Gastroesophageal sphincter (tissue), 4 donors: ENCODE measurements at regions not wholly inside any gene's neighbourhood (a gene's known extent, or its start where the extent isn't known, plus 50 kb on each side); places are given as distances from the start of the nearest gene placed in this dataset.
"Not testable (repeated sequence)": the region's sequence is repeated elsewhere in the genome, so short reads cannot be mapped to it uniquely, and the experiment has no call there.

ENCODE experiments used
- ATAC-seq: fragments of 150-250 bp; one replicate; pipeline ENCODE4 v1.9.1; 2016; ENCODE audit warnings: mild to moderate bottlenecking, moderate library complexity
- H3K27ac ChIP-seq, 4 donors: fragments of 200-600 bp; sonication (generic) in 3 of 4; 1 replicate in 3 of 4; 2 replicates in 1 of 4; pipeline ENCODE4 v1.5.1; 2016 to 2019
- H3K27me3 ChIP-seq: fragments of 200-600 bp; sonication (generic); one replicate; pipeline ENCODE4 v1.5.1; 2019
- H3K36me3 ChIP-seq, 2 donors: fragments of 200-600 bp; sonication (generic); one replicate each; pipeline ENCODE4 v1.5.1; 2019; ENCODE audit warnings: control low read depth in 1 of 2
- H3K4me1 ChIP-seq, 3 donors: fragments of 200-600 bp; sonication (generic); 1 replicate in 2 of 3; 2 replicates in 1 of 3; pipeline ENCODE4 v1.5.1; 2016 to 2019; ENCODE audit warnings: control low read depth in 2 of 3
- H3K4me3 ChIP-seq, 2 donors: fragments of 200-600 bp; sonication (generic); one replicate each; pipeline ENCODE4 v1.5.1; 2019; ENCODE audit warnings: mild to moderate bottlenecking in 1 of 2, moderate library complexity in 1 of 2
- H3K9me3 ChIP-seq, 3 donors: fragments of 200-600 bp; sonication (generic); one replicate each; pipeline ENCODE4 v1.5.1; 2017 to 2019; ENCODE audit warnings: control low read depth in 2 of 3
- CTCF ChIP-seq, 4 experiments: fragments of 200-600 bp in 2 of 4; fragments of 450-650 bp in 2 of 4; sonication (generic) in 1 of 4; IDR thresholded peaks; one replicate each; pipeline ENCODE4 v1.5.1; 2017 to 2019; ENCODE audit warnings: antibody characterized with exemption in 4 of 4, mild to moderate bottlenecking in 2 of 4, moderate library complexity in 2 of 4
- EP300 ChIP-seq: sonication (generic); formaldehyde crosslinking; IDR thresholded peaks from one replicate; pipeline ENCODE4 v1.6.1; 2017; ENCODE audit warnings: antibody characterized with exemption, mild to moderate bottlenecking
- POLR2A ChIP-seq, 2 donors: fragments of 450-650 bp; IDR thresholded peaks; one replicate each; pipeline ENCODE4 v1.6.1; 2017; ENCODE audit warnings: antibody characterized with exemption in 2 of 2, mild to moderate bottlenecking in 2 of 2, moderate library complexity in 1 of 2
- POLR2AphosphoS5 ChIP-seq: sonication (generic); formaldehyde crosslinking; IDR thresholded peaks from one replicate; pipeline ENCODE4 v1.6.1; 2017; ENCODE audit warnings: antibody characterized with exemption
- WGBS, 2 donors: methylation state at CpG; one replicate each; pipeline ENCODE4 v1.1.5; 2018; ENCODE audit warnings: low coverage in 1 of 2; 5-methylcytosine and 5-hydroxymethylcytosine counted together

- Histone ChIP-seq H3K9me3 (no peaks in the 10 kb centered on the region), H3K4me3 (no peak overlapping the region), H3K27me3 (no peaks in the 10 kb centered on the region), H3K36me3 (peaks cover 0 to 39% of the 10 kb centered on the region in 2 donors), H3K27ac (peak overlapping the region in 1 of 4 donors; percentile 24), H3K4me1 (peaks cover 8 to 95% (median 14%) of the 10 kb centered on the region in 3 donors)
- WGBS, 2 donors, result 53 to 57% methylated on average over 4 of the region's 4 CpGs
- ATAC-seq, result no peak
- TF ChIP-seq POLR2A (IDR thresholded peaks at IDR 0.05) (no peak), EP300 (no peak), POLR2AphosphoS5 (no peak), CTCF (IDR thresholded peaks at IDR 0.05) (no peak)
These were observed 250.9 kb upstream of the MKLN1 start for GRCh38 chr7:131076711-131077181.

GRCh38 chr7:131077735-131078134 lies 249.9 kb upstream of the MKLN1 start:
- no peak overlapping the region for H3K4me3 ChIP-seq
- H3K36me3 ChIP-seq, result peaks cover 0 to 39% of the 10 kb centered on the region in 2 donors
- H3K9me3 ChIP-seq, result no peaks in the 10 kb centered on the region
- WGBS, 2 donors, result 63 to 64% methylated on average over 4 of the region's 4 CpGs
- ATAC-seq, result no peak
- H3K4me1 ChIP-seq, result peaks cover 3 to 95% (median 12%) of the 10 kb centered on the region in 3 donors
- no peaks in the 10 kb centered on the region for H3K27me3 ChIP-seq
- TF ChIP-seq EP300, result no peak
- TF ChIP-seq POLR2A (IDR thresholded peaks at IDR 0.05), result no peak
- no peak for TF ChIP-seq CTCF (IDR thresholded peaks at IDR 0.05)
- H3K27ac ChIP-seq, result no peak overlapping the region

DNA sequence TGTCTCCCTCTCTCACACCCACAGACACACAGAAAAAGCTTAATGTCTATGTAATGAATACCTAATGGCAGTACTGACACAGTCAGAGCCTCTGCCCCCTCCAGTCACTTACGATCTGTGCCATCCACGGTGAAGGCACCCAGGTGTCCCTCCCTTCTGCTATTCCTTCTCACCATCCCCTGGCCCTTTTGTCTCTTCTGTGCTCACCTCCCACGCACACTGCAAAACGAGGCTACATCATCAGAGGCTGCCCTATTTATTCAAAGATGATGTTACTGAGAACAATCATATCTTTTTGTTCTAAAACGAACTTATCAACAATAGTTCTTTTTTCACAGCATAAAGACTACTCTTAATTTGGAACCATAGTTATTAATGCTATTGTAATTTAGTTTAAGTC lies 246.9 kb upstream of the MKLN1 start:
- no peak for ATAC-seq
- Histone ChIP-seq H3K27ac (no peak overlapping the region), H3K4me3 (no peak overlapping the region), H3K36me3 (peaks cover 0 to 15% of the 10 kb centered on the region in 2 donors), H3K27me3 (no peaks in the 10 kb centered on the region), H3K4me1 (peaks cover 0 to 89% (median 6%) of the 10 kb centered on the region in 3 donors), H3K9me3 (no peaks in the 10 kb centered on the region)
- no peak for TF ChIP-seq CTCF (IDR thresholded peaks at IDR 0.05)
- no peak for TF ChIP-seq POLR2A (IDR thresholded peaks at IDR 0.05)
- TF ChIP-seq POLR2AphosphoS5, result no peak
- no peak for TF ChIP-seq EP300
- 83 to 87% methylated on average over 5 of the region's 5 CpGs for WGBS, 2 donors

- Histone ChIP-seq H3K27me3 (no peaks in the 10 kb centered on the region), H3K9me3 (no peaks in the 10 kb centered on the region), H3K4me3 (no peak overlapping the region), H3K36me3 (peaks cover 0 to 15% of the 10 kb centered on the region in 2 donors), H3K27ac (no peak overlapping the region), H3K4me1 (peaks cover 0 to 89% (median 5%) of the 10 kb centered on the region in 3 donors)
- no peak for ATAC-seq
- TF ChIP-seq POLR2A (IDR thresholded peaks at IDR 0.05) (no peak), CTCF (IDR thresholded peaks at IDR 0.05) (no peak), POLR2AphosphoS5 (no peak), EP300 (no peak)
- 75 to 100% methylated on average over 1 of the region's 1 CpG for WGBS, 2 donors
These were observed 246.4 kb upstream of the MKLN1 start for GRCh38 chr7:131081308-131081707.

DNA sequence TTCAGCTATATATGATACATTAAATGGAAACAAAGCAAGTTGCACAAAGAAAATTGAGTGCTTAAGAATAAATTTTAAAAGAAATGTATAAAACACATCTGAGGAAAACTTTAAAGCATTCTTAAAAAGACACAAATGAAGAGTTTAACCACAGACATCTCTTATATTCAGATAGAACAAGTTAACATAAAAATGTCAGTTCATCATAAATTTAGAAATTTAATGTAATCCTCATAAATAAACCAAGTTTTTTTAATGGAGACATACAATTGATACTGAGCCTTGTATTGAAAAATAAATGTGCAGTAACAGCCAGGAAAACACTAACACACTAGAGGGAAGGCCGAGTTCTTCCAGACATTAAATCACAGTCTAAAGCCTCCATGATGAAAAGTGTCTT lies 243.9 kb upstream of the MKLN1 start:
- no peak for TF ChIP-seq CTCF (IDR thresholded peaks at IDR 0.05)
- no peak for TF ChIP-seq EP300
- TF ChIP-seq POLR2A (IDR thresholded peaks at IDR 0.05), result no peak
- TF ChIP-seq POLR2AphosphoS5, result no peak
- no peak for ATAC-seq
- Histone ChIP-seq H3K27me3 (no peaks in the 10 kb centered on the region), H3K36me3 (peaks cover 0 to 9% of the 10 kb centered on the region in 2 donors), H3K4me1 (peaks cover 0 to 89% (median 0%) of the 10 kb centered on the region in 3 donors), H3K9me3 (no peaks in the 10 kb centered on the region), H3K27ac (no peak overlapping the region), H3K4me3 (no peak overlapping the region)
- WGBS, 2 donors, result 71 to 87% methylated on average over 1 of the region's 1 CpG

- H3K4me1 ChIP-seq, result peaks cover 0 to 89% (median 0%) of the 10 kb centered on the region in 3 donors
- not testable (repeated sequence) for H3K4me3 ChIP-seq, ATAC-seq, H3K27me3 ChIP-seq, H3K9me3 ChIP-seq, H3K27ac ChIP-seq, H3K36me3 ChIP-seq
- WGBS, 2 donors, result 88 to 90% methylated on average over 1 of the region's 1 CpG
These were observed 243.3 kb upstream of the MKLN1 start for GRCh38 chr7:131084336-131084735.
